ENCODE measurements at regions not wholly inside any gene's neighbourhood (a gene's known extent, or its start where the extent isn't known, plus 50 kb on each side); places are given as distances from the start of the nearest gene placed in this dataset.
"Not testable (repeated sequence)": the region's sequence is repeated elsewhere in the genome, so short reads cannot be mapped to it uniquely, and the experiment has no call there.

DNA sequence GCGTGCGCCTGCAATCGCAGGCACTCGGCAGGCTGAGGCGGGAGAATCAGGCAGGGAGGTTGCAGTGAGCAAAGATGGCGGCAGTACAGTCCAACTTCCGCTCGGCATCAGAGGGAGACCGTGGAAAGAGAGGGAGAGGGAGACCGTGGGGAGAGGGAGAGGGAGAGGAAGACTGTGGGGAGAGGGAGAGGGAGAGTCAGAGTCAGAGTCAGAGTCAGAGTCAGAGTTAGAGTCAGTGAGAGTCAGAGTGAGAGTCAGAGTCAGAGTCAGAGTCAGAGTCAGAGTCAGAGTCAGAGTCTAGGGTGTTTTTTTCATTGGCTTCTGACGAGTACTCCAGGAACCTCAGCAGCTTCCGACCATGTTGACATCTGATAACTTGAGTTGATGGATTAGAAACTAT lies 75.6 kb upstream of the NMUR2 start:
- not testable (repeated sequence) for H3K27ac ChIP-seq (ENCODE audit: insufficient read depth, low read length, poor library complexity, severe bottlenecking); H3K9me3 ChIP-seq (ENCODE audit: control insufficient read depth, low read length); DNase-seq; H3K36me3 ChIP-seq (ENCODE audit: control insufficient read depth, insufficient read depth, low read length); H3K27me3 ChIP-seq (replicated peaks; ENCODE audit: control insufficient read depth, insufficient read depth, low read length, poor library complexity, severe bottlenecking); H3K4me1 ChIP-seq (ENCODE audit: control insufficient read depth, insufficient read depth, low read length, poor library complexity, severe bottlenecking); H3K4me3 ChIP-seq (ENCODE audit: insufficient read depth, low read depth, low read length, poor library complexity, severe bottlenecking)

- no peaks in the 10 kb centered on the region for H3K4me1 ChIP-seq (ENCODE audit: control insufficient read depth, insufficient read depth, low read length, poor library complexity, severe bottlenecking)
- H3K36me3 ChIP-seq (ENCODE audit: control insufficient read depth, insufficient read depth, low read length), result no peaks in the 10 kb centered on the region
- no peaks in the 10 kb centered on the region for H3K27me3 ChIP-seq (replicated peaks; ENCODE audit: control insufficient read depth, insufficient read depth, low read length, poor library complexity, severe bottlenecking)
- no peak overlapping the region for H3K27ac ChIP-seq (ENCODE audit: insufficient read depth, low read length, poor library complexity, severe bottlenecking)
- no peaks in the 10 kb centered on the region for H3K9me3 ChIP-seq (ENCODE audit: control insufficient read depth, low read length)
- no peak overlapping the region for H3K4me3 ChIP-seq (ENCODE audit: insufficient read depth, low read depth, low read length, poor library complexity, severe bottlenecking)
- DNase-seq, result no peak
These were observed 82.1 kb upstream of the NMUR2 start for GRCh38 chr5:152487130-152487529.

GRCh38 chr5:152488869-152489268 lies 83.8 kb upstream of the NMUR2 start:
- Histone ChIP-seq H3K9me3 (ENCODE audit: control insufficient read depth, low read length) (no peaks in the 10 kb centered on the region), H3K27ac (ENCODE audit: insufficient read depth, low read length, poor library complexity, severe bottlenecking) (no peak overlapping the region), H3K27me3 (replicated peaks; ENCODE audit: control insufficient read depth, insufficient read depth, low read length, poor library complexity, severe bottlenecking) (no peaks in the 10 kb centered on the region), H3K4me1 (ENCODE audit: control insufficient read depth, insufficient read depth, low read length, poor library complexity, severe bottlenecking) (no peaks in the 10 kb centered on the region), H3K36me3 (ENCODE audit: control insufficient read depth, insufficient read depth, low read length) (no peaks in the 10 kb centered on the region), H3K4me3 (ENCODE audit: insufficient read depth, low read depth, low read length, poor library complexity, severe bottlenecking) (no peak overlapping the region)
- no peak for DNase-seq

DNA sequence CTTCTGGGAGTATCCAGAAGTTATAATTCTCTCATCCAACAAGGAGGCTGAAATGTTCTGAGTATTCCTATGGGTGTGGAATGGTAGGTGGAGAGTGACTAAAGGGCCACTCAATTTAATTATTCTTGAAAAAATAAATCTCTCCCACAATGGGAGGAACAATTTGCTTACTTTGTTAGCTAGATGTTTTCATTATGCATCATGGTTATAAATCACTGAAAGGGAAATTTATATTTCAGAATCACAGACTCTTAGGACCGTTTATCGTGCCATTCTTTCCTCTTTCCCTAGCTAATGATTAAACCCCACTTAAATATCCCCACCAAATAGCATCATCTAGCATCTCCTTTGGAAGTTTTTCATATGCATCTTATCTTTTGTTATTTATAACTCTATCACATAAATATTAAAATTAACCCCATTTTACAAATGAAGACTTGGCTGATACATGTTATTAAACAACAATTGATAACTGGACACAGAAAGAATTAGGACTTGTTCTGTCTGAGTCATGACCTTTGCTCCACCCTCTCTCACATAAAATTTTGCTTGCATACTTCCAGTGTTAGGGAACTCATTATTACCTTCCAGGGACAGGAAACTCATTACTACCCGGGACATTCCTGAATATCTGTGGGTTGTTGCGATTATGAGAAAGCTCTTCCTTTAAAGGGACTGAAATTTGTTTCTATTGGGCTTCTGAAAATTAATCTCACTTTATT lies 94.9 kb upstream of the NMUR2 start:
- no peak overlapping the region for H3K27ac ChIP-seq (ENCODE audit: insufficient read depth, low read length, poor library complexity, severe bottlenecking)
- H3K9me3 ChIP-seq (ENCODE audit: control insufficient read depth, low read length), result no peaks in the 10 kb centered on the region
- no peaks in the 10 kb centered on the region for H3K4me1 ChIP-seq (ENCODE audit: control insufficient read depth, insufficient read depth, low read length, poor library complexity, severe bottlenecking)
- no peaks in the 10 kb centered on the region for H3K27me3 ChIP-seq (replicated peaks; ENCODE audit: control insufficient read depth, insufficient read depth, low read length, poor library complexity, severe bottlenecking)
- no peaks in the 10 kb centered on the region for H3K36me3 ChIP-seq (ENCODE audit: control insufficient read depth, insufficient read depth, low read length)
- DNase-seq, result no peak
- H3K4me3 ChIP-seq (ENCODE audit: insufficient read depth, low read depth, low read length, poor library complexity, severe bottlenecking), result no peak overlapping the region

- DNase-seq, result no peak
- H3K4me1 ChIP-seq (ENCODE audit: control insufficient read depth, insufficient read depth, low read length, poor library complexity, severe bottlenecking), result no peaks in the 10 kb centered on the region
- H3K27me3 ChIP-seq (replicated peaks; ENCODE audit: control insufficient read depth, insufficient read depth, low read length, poor library complexity, severe bottlenecking), result no peaks in the 10 kb centered on the region
- H3K4me3 ChIP-seq (ENCODE audit: insufficient read depth, low read depth, low read length, poor library complexity, severe bottlenecking), result no peak overlapping the region
- H3K27ac ChIP-seq (ENCODE audit: insufficient read depth, low read length, poor library complexity, severe bottlenecking), result no peak overlapping the region
- no peaks in the 10 kb centered on the region for H3K9me3 ChIP-seq (ENCODE audit: control insufficient read depth, low read length)
- H3K36me3 ChIP-seq (ENCODE audit: control insufficient read depth, insufficient read depth, low read length), result no peaks in the 10 kb centered on the region
These were observed 96.2 kb upstream of the NMUR2 start for GRCh38 chr5:152501294-152501693.

DNA sequence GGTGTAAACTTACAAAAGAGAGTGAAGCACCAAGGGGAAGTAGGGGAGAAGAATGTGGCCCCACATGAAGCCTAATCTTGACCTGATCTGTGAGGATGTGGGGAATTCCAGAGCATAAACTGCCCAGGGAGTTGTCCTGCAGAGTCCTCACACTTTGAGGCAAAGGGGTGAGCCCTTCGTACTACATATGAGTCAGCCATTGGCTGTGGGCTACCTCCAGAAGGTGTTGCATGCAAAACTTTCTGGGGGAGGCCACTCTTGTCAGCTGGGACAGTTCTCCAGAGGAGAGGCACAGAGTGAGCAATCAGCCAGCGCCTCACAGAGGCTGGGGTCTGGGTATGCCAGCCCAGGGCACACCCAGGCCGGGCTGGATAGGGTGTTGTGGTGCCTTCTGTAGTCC lies 98.1 kb upstream of the NMUR2 start:
- H3K4me1 ChIP-seq (ENCODE audit: control insufficient read depth, insufficient read depth, low read length, poor library complexity, severe bottlenecking), result no peaks in the 10 kb centered on the region
- no peak for DNase-seq
- no peak overlapping the region for H3K27ac ChIP-seq (ENCODE audit: insufficient read depth, low read length, poor library complexity, severe bottlenecking)
- H3K36me3 ChIP-seq (ENCODE audit: control insufficient read depth, insufficient read depth, low read length), result no peaks in the 10 kb centered on the region
- H3K4me3 ChIP-seq (ENCODE audit: insufficient read depth, low read depth, low read length, poor library complexity, severe bottlenecking), result no peak overlapping the region
- no peaks in the 10 kb centered on the region for H3K27me3 ChIP-seq (replicated peaks; ENCODE audit: control insufficient read depth, insufficient read depth, low read length, poor library complexity, severe bottlenecking)
- no peaks in the 10 kb centered on the region for H3K9me3 ChIP-seq (ENCODE audit: control insufficient read depth, low read length)

GRCh38 chr5:152505442-152506042 lies 100.5 kb upstream of the NMUR2 start:
- Histone ChIP-seq H3K4me3 (ENCODE audit: insufficient read depth, low read depth, low read length, poor library complexity, severe bottlenecking) (no peak overlapping the region), H3K27ac (ENCODE audit: insufficient read depth, low read length, poor library complexity, severe bottlenecking) (no peak overlapping the region), H3K4me1 (ENCODE audit: control insufficient read depth, insufficient read depth, low read length, poor library complexity, severe bottlenecking) (no peaks in the 10 kb centered on the region), H3K36me3 (ENCODE audit: control insufficient read depth, insufficient read depth, low read length) (no peaks in the 10 kb centered on the region), H3K9me3 (ENCODE audit: control insufficient read depth, low read length) (no peaks in the 10 kb centered on the region), H3K27me3 (replicated peaks; ENCODE audit: control insufficient read depth, insufficient read depth, low read length, poor library complexity, severe bottlenecking) (no peaks in the 10 kb centered on the region)
- peak in 1 of 3 donors; percentile 10 for DNase-seq

DNA sequence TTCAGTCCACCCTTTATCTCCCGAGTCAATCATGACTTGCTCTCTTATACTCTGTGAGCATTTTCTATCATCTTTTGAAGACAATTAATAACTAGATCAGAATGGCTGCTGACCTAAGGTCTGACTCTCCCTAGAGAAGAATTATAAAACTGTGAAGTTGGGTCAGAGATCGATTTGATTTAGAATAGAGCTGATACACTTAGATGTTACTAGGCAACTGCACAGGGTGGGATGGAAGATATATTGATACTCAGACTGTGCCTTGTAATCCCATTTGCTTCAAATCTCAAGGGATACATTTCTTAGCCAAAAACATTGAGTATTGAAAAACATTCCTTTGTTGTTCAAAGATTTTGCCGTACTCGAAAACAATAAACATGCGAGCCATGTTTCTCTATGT lies 106.0 kb upstream of the NMUR2 start:
- no peaks in the 10 kb centered on the region for H3K27me3 ChIP-seq (replicated peaks; ENCODE audit: control insufficient read depth, insufficient read depth, low read length, poor library complexity, severe bottlenecking)
- H3K9me3 ChIP-seq (ENCODE audit: control insufficient read depth, low read length), result no peaks in the 10 kb centered on the region
- no peak for DNase-seq
- no peak overlapping the region for H3K4me3 ChIP-seq (ENCODE audit: insufficient read depth, low read depth, low read length, poor library complexity, severe bottlenecking)
- no peak overlapping the region for H3K27ac ChIP-seq (ENCODE audit: insufficient read depth, low read length, poor library complexity, severe bottlenecking)
- no peaks in the 10 kb centered on the region for H3K36me3 ChIP-seq (ENCODE audit: control insufficient read depth, insufficient read depth, low read length)
- no peaks in the 10 kb centered on the region for H3K4me1 ChIP-seq (ENCODE audit: control insufficient read depth, insufficient read depth, low read length, poor library complexity, severe bottlenecking)

DNA sequence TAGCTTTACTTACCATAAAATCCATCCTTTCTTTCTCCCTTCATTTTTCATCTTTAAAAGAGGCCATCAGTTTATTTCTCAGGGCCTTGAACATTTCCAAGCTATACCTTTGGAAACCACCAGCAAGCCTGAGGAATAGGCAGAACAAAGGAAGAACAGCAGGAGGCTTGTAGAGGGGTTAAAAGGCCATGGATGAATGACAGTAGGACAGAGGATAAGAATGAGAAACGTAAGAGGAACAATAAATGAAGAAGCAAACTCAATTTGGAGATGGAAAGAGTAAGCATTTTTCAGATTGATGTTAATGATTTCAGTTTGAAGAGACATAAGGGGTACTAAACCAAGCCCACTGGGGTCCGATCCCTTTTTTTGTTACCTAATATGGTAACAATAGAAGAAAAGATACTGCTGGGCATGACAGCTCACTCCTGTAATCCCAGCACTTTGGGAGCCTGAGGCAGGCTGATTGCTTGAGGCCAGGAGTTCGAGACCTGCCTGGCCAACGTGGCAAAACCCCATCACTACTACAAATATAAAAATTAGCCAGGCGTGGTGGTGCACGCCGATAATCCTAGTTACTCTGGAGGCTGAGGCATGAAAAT lies 106.6 kb upstream of the NMUR2 start:
- Histone ChIP-seq H3K27ac (ENCODE audit: insufficient read depth, low read length, poor library complexity, severe bottlenecking) (no peak overlapping the region), H3K9me3 (ENCODE audit: control insufficient read depth, low read length) (no peaks in the 10 kb centered on the region), H3K4me1 (ENCODE audit: control insufficient read depth, insufficient read depth, low read length, poor library complexity, severe bottlenecking) (no peaks in the 10 kb centered on the region), H3K36me3 (ENCODE audit: control insufficient read depth, insufficient read depth, low read length) (no peaks in the 10 kb centered on the region), H3K27me3 (replicated peaks; ENCODE audit: control insufficient read depth, insufficient read depth, low read length, poor library complexity, severe bottlenecking) (no peaks in the 10 kb centered on the region), H3K4me3 (ENCODE audit: insufficient read depth, low read depth, low read length, poor library complexity, severe bottlenecking) (no peak overlapping the region)
- DNase-seq, result no peak

GRCh38 chr5:152514827-152515397 lies 109.8 kb upstream of the NMUR2 start:
- no peak overlapping the region for H3K27ac ChIP-seq (ENCODE audit: insufficient read depth, low read length, poor library complexity, severe bottlenecking)
- no peak overlapping the region for H3K4me3 ChIP-seq (ENCODE audit: insufficient read depth, low read depth, low read length, poor library complexity, severe bottlenecking)
- no peaks in the 10 kb centered on the region for H3K27me3 ChIP-seq (replicated peaks; ENCODE audit: control insufficient read depth, insufficient read depth, low read length, poor library complexity, severe bottlenecking)
- no peaks in the 10 kb centered on the region for H3K36me3 ChIP-seq (ENCODE audit: control insufficient read depth, insufficient read depth, low read length)
- H3K4me1 ChIP-seq (ENCODE audit: control insufficient read depth, insufficient read depth, low read length, poor library complexity, severe bottlenecking), result no peaks in the 10 kb centered on the region
- DNase-seq, result no peak
- no peaks in the 10 kb centered on the region for H3K9me3 ChIP-seq (ENCODE audit: control insufficient read depth, low read length)

All from effector memory CD4-positive, alpha-beta T cell (primary cell).